Activated T-helper 1 cell treated with anti-CD3 and anti-CD28 coated beads, Interleukin-12 subunit alpha, Interleukin-12 subunit beta, Interleukin-2, Interleukin-4 antibody, amounts not matched to agents 30 ng/mL and 10 ng/mL and 1 ng/mL, durations not matched to agents 14 hours and 24 hours and 36 hours (primary cell): ENCODE measurements at regions not wholly inside any gene's neighbourhood (a gene's known extent, or its start where the extent isn't known, plus 50 kb on each side); places are given as distances from the start of the nearest gene placed in this dataset.

Experiments used
- DNase-seq: peaks from one replicate; pipeline ENCODE4 v3.0.0; 2021; ENCODE audit warnings: low spot score
- H3K27ac Mint-ChIP-seq: one replicate; pipeline ENCODE4 v1.8.0; 2021; ENCODE audit warnings: mild to moderate bottlenecking, mixed read lengths
- H3K27me3 Mint-ChIP-seq: one replicate; pipeline ENCODE4 v1.8.0; 2022; ENCODE audit warnings: mild to moderate bottlenecking, moderate library complexity, mixed read lengths; ENCODE audit not compliant: insufficient read depth
- H3K36me3 Mint-ChIP-seq: one replicate; pipeline ENCODE4 v1.8.0; 2021; ENCODE audit warnings: low read depth, mixed read lengths
- H3K4me1 Mint-ChIP-seq: one replicate; pipeline ENCODE4 v1.8.0; 2021; ENCODE audit warnings: low read depth, mixed read lengths
- H3K4me3 Mint-ChIP-seq: one replicate; pipeline ENCODE4 v1.8.0; 2021; ENCODE audit warnings: mild to moderate bottlenecking, moderate library complexity, mixed read lengths
- H3K9me3 Mint-ChIP-seq: one replicate; pipeline ENCODE4 v1.8.0; 2021; ENCODE audit warnings: mixed read lengths
- intact Hi-C: fragments of 100-400 bp; cut with micrococcal nuclease; formaldehyde crosslinking; loops from one replicate; pipeline ENCODE4 v1.15.1; 2024

DNA sequence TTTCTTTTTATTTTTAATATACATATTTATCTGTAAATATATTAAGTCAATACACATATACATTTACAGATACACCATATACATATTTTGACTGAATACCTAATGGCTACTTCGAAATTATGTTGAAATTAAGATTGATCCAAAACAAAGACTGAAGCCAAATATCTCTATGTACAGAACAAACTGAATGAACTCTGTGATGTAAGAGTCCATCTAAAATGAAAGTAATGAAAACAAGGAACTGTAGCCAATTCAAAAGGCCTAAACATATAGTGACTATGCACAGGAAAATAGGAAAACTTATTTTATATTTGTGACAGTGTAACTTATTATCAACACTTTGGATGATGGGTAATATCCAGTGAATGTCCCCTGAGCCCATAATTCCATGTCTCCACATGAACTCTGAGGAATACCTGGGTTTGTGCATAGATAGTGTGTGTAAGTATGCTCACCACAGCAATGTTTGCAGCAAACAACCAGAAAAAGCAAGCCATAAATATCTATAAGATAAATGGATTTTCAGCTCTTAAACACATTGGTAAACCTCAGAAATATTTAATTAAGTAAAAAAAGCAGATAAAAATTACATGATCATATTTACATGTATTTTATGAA lies 517.2 kb upstream of the CDH6 start:
- DNase-seq, result no peak
- no peaks in the 10 kb centered on the region for H3K27me3 Mint-ChIP-seq
- H3K9me3 Mint-ChIP-seq, result peaks cover 24% of the 10 kb centered on the region
- H3K4me1 Mint-ChIP-seq, result no peaks in the 10 kb centered on the region
- intact Hi-C loops, result no loop called here
- no peaks in the 10 kb centered on the region for H3K36me3 Mint-ChIP-seq
- no peak overlapping the region for H3K27ac Mint-ChIP-seq
- H3K4me3 Mint-ChIP-seq, result no peak overlapping the region

DNA sequence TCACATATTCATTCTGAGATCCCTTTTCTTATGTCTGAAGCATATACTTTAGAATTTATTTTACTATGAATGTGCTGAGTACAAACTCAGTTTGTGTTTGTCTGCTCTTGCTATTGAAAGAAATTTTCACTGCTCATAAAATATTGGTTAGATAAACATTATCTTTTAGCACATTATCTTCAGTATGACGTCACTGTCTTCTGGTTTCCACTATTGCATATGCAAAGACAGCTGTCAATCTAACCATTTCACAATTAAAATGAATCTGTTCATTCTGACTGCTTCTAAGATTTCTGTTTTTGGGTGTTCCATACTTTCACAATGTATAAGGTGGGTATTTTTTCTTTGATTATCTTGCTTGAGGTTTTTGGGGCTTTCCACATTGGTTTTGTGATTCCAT lies 526.2 kb upstream of the CDH6 start:
- no peak for DNase-seq
- H3K27me3 Mint-ChIP-seq, result no peaks in the 10 kb centered on the region
- no peak overlapping the region for H3K4me3 Mint-ChIP-seq
- intact Hi-C loops, result no loop called here
- no peaks in the 10 kb centered on the region for H3K36me3 Mint-ChIP-seq
- peaks cover 12% of the 10 kb centered on the region for H3K9me3 Mint-ChIP-seq
- H3K4me1 Mint-ChIP-seq, result no peaks in the 10 kb centered on the region
- no peak overlapping the region for H3K27ac Mint-ChIP-seq

DNA sequence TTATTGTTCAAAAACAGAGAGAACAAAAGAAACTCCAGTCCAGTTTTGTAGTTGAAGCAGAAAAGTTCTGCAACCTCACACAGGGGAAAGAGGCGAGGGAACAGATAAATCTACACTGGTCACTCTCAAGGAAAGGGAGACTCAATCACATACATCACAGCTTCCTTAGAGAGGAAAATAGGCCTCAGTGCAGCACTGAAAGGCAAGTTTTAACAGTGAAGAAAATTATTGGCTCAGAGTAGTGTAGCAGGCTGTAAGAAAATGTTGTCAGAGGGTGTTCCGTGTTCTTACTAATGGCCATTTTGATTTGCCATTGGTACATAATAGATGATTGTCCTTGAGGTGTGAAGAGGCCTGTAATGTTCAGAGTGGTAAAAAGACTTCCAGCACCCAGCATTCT lies 530.0 kb upstream of the CDH6 start:
- H3K27ac Mint-ChIP-seq, result no peak overlapping the region
- H3K36me3 Mint-ChIP-seq, result no peaks in the 10 kb centered on the region
- no peak overlapping the region for H3K4me3 Mint-ChIP-seq
- no peak for DNase-seq
- no peaks in the 10 kb centered on the region for H3K27me3 Mint-ChIP-seq
- intact Hi-C loops, result no loop called here
- peaks cover 7% of the 10 kb centered on the region for H3K9me3 Mint-ChIP-seq
- no peaks in the 10 kb centered on the region for H3K4me1 Mint-ChIP-seq

DNA sequence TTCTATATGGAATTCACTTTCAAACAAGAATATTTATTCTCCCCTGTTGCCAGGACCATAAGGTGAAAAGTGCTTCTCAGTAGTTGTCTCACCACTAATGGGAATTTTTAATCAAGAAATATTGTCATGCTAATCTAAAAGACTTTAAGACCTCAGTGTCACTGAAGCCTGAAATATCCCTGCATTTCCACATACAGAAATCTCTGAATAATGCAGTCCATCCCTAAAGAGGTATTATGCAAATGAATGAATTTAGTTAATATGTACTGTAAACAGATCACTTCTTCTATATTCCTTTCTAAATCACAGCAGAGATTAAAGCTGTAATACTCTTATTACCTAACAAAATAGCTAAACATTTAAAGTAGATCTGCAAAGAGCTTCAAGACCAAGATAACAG lies 531.1 kb upstream of the CDH6 start:
- no peaks in the 10 kb centered on the region for H3K27me3 Mint-ChIP-seq
- no peaks in the 10 kb centered on the region for H3K4me1 Mint-ChIP-seq
- H3K9me3 Mint-ChIP-seq, result peaks cover 17% of the 10 kb centered on the region
- intact Hi-C loops, result no loop called here
- DNase-seq, result no peak
- H3K27ac Mint-ChIP-seq, result no peak overlapping the region
- H3K4me3 Mint-ChIP-seq, result no peak overlapping the region
- H3K36me3 Mint-ChIP-seq, result no peaks in the 10 kb centered on the region

DNA sequence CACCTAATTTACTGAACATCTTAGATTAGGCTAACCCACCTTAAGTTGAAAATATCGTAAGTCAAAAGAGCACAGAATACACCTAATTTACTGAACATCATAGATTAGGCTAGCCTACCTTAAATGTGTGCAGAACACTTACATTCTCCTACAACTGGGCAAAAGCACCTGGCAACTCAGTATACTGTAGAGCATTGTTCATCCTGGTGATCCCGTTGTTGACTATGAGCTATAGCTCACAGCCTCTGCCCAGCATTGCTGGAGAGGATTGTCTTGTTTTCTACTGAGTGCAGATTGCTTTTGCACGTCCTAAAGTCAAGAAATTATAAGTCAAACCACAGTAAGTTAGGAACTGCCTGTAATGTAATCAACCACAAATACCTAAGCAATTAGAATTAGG lies 531.8 kb upstream of the CDH6 start:
- Mint-ChIP-seq H3K36me3 (no peaks in the 10 kb centered on the region), H3K27me3 (no peaks in the 10 kb centered on the region), H3K4me1 (no peaks in the 10 kb centered on the region), H3K27ac (no peak overlapping the region), H3K4me3 (no peak overlapping the region), H3K9me3 (peaks cover 18% of the 10 kb centered on the region)
- no peak for DNase-seq
- intact Hi-C loops, result no loop called here

DNA sequence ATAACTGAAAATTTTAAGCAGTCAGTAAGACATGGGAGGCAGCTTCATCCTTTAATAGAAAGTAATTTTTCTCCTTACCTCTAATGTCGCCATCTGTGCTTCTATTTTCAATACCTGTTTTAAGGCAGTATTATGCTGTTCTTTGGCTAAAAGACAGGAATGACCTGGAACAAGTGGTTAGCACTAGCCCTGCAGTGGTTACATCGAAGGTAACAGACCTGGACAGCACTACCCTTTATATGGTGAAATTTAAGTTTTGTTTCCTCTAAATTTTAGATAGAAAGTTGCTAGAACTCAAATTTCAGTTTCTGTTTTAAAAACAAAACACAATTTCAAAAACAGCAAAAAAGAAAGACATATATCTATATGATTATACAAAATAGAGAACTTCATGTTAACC lies 534.1 kb upstream of the CDH6 start:
- no peak for DNase-seq
- Mint-ChIP-seq H3K27ac (no peak overlapping the region), H3K9me3 (peaks cover 16% of the 10 kb centered on the region), H3K4me1 (no peaks in the 10 kb centered on the region), H3K4me3 (no peak overlapping the region), H3K36me3 (no peaks in the 10 kb centered on the region), H3K27me3 (no peaks in the 10 kb centered on the region)
- intact Hi-C loops, result no loop called here

DNA sequence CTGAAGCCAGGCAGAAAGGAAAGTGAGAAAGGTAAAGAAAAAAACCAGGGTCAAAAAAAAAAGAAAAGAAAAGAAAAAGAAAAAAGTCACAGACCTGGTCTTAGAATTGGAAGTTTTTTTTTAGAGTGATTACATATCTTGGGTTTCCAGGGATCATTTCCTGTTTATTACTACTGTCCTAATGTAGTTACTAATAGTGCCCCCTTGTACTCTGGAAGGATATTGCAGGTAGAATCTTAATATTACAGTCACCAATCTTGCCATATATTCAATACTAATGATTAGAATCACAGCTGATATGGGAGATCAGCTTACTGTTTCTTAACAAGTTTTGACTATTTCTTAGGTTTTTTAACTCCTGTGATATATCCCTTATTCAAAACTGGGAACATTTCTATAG lies 543.2 kb upstream of the CDH6 start:
- H3K4me3 Mint-ChIP-seq, result no peak overlapping the region
- no peak overlapping the region for H3K27ac Mint-ChIP-seq
- no peaks in the 10 kb centered on the region for H3K36me3 Mint-ChIP-seq
- H3K27me3 Mint-ChIP-seq, result no peaks in the 10 kb centered on the region
- no peaks in the 10 kb centered on the region for H3K4me1 Mint-ChIP-seq
- peaks cover 17% of the 10 kb centered on the region for H3K9me3 Mint-ChIP-seq
- intact Hi-C loops, result no loop called here
- DNase-seq, result no peak

DNA sequence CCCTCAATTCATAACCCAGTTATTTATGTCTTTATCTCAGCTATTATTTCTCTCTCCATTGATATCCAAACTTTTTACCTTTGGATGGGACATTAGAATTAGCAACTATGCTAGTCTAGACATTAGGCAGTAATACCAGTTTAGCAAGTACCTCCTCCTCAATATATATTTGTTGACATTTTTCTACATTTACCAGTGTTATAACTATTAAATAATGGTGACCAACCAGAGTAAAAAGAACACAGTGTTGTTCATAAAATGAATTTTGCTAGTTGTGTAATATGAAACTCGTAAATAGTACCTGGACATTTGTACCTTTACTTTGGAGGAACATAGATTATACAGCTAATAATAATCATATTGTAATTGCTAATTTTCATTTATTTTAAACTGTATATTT lies 554.6 kb upstream of the CDH6 start:
- Mint-ChIP-seq H3K4me1 (no peaks in the 10 kb centered on the region), H3K27ac (no peak overlapping the region), H3K4me3 (no peak overlapping the region), H3K9me3 (peaks cover 38% of the 10 kb centered on the region), H3K27me3 (no peaks in the 10 kb centered on the region), H3K36me3 (no peaks in the 10 kb centered on the region)
- no peak for DNase-seq
- intact Hi-C loops, result no loop called here

DNA sequence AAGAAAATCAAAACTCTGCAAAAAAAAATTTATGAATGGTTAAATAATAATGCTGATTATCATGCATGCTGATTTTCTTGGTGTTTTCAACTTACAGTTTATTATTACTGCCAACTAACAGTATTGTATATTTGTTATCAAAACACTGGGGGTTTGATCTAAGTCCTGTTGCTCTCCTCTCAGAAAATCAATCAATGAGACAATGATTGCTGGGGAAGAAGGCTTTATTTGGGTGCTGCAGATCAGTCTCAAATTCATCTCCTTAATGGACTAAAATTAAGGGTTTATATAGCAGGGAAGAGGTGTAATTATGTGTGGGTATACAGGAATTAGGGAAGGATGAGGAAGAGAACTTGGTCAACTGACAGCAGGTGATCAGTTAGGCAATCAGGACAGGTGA lies 565.5 kb upstream of the CDH6 start:
- H3K36me3 Mint-ChIP-seq, result no peaks in the 10 kb centered on the region
- H3K27ac Mint-ChIP-seq, result no peak overlapping the region
- no peaks in the 10 kb centered on the region for H3K4me1 Mint-ChIP-seq
- H3K4me3 Mint-ChIP-seq, result no peak overlapping the region
- no peak for DNase-seq
- H3K9me3 Mint-ChIP-seq, result peaks cover 15% of the 10 kb centered on the region
- no peaks in the 10 kb centered on the region for H3K27me3 Mint-ChIP-seq
- intact Hi-C loops, result no loop called here

DNA sequence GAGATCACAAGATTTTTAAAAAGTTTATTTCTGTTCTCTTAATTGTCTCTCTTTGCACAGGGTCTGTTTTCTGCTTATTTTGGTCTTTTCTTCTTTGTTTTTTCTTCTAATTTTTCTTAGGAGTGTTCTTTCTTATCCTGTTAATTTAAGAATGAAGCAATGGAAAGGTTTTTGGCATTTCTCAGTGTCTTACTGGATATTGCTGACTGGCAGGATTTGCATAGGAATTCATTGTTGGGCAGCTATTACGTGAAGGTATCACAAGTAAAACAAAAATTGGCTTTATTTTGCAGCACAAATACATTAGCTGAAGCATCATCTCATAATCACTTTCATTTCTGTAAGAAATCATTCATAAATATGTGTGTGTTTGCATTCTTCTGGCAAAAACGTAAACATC lies 566.9 kb upstream of the CDH6 start:
- Mint-ChIP-seq H3K27ac (no peak overlapping the region), H3K36me3 (no peaks in the 10 kb centered on the region), H3K4me1 (no peaks in the 10 kb centered on the region), H3K9me3 (peaks cover 13% of the 10 kb centered on the region), H3K27me3 (no peaks in the 10 kb centered on the region), H3K4me3 (no peak overlapping the region)
- DNase-seq, result no peak
- intact Hi-C loops, result no loop called here

DNA sequence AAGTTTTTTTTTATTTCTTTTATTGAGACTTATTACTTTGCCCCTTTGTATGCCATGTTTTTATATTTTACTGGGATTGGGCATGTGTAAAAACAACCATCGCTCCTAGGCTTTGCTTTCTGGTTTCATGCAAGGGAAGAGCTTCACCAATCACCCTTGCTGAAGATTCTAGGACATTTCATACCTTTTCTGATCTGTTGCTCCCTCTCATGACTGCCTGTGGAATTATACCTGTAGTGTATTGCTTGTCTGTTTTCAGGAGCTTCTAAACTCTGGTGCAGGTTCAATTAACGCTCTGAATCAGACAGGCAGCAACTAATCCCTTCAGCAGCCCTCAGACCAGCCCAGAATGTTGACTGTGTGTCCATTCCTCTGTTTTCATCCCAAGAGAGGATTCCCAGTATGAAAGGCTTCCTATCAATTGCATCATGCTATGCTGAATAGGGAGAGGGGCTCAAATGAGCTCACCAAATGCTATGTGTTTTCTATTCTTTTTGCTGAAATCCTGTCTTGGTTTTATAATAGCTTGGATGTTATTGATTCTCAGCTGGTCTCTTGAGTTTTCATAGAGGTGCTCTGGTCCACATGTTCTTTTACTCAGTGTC lies 572.9 kb upstream of the CDH6 start:
- intact Hi-C loops, result no loop called here
- Mint-ChIP-seq H3K4me3 (no peak overlapping the region), H3K36me3 (no peaks in the 10 kb centered on the region), H3K27me3 (no peaks in the 10 kb centered on the region), H3K4me1 (no peaks in the 10 kb centered on the region), H3K9me3 (peaks cover 5% of the 10 kb centered on the region), H3K27ac (no peak overlapping the region)
- DNase-seq, result no peak

DNA sequence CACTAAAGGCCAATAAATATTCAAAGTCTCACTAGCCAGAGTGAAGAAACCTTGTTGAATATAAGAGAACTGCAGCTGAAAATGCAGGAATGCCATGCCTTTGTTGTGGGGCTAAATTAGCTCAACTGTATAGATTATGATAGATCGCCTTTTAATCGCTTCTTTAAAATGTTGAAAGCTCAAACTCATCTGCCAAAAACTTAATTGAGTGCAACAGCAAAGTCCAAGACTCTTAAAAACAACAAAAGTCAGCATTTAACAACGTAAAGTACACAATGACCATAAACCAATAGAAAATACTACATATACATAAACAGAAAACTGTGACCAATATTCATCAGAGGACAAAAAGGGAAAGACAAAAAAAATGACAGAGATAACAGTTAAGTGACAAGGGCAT lies 585.0 kb upstream of the CDH6 start:
- no peak for DNase-seq
- Mint-ChIP-seq H3K36me3 (no peaks in the 10 kb centered on the region), H3K9me3 (peaks cover 15% of the 10 kb centered on the region), H3K27me3 (no peaks in the 10 kb centered on the region), H3K4me1 (no peaks in the 10 kb centered on the region), H3K27ac (no peak overlapping the region), H3K4me3 (no peak overlapping the region)
- intact Hi-C loops, result no loop called here

DNA sequence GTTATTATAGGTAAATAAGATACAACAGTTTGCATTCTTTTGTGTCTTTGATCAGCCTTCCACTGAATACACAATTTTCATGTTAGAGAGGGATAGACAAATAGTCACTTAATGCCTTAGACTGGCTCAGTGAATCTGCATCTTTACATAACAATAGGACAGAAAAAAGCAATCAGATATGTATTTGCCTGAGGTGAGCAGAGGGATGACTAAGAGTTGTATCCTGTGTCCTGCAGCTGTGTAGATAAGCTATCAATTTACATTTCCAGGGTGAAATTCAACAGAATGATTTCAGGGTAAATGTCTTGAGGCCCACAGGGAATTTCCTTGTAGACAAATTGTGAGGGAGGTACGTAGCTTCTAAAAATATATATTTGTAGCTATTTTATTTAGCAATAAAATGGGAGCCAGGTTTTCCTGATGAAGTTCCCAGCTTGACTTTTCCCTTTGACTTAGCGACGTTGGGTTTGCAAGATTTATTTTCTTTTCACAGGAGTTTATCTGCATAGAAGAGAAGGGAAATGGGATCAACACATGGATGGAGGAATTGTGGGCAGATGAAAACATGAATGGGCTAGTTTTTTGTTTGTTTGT lies 586.1 kb upstream of the CDH6 start:
- H3K9me3 Mint-ChIP-seq, result peaks cover 8% of the 10 kb centered on the region
- intact Hi-C loops, result no loop called here
- H3K27me3 Mint-ChIP-seq, result no peaks in the 10 kb centered on the region
- no peak overlapping the region for H3K27ac Mint-ChIP-seq
- H3K36me3 Mint-ChIP-seq, result no peaks in the 10 kb centered on the region
- no peak for DNase-seq
- no peaks in the 10 kb centered on the region for H3K4me1 Mint-ChIP-seq
- H3K4me3 Mint-ChIP-seq, result no peak overlapping the region
